GM12864 (cell line): ENCODE measurements at regions not wholly inside any gene's neighbourhood (a gene's known extent, or its start where the extent isn't known, plus 50 kb on each side); places are given as distances from the start of the nearest gene placed in this dataset.

Experiments
- DNase-seq: peaks from one replicate; pipeline ENCODE4 v3.0.0-alpha.2; 2011; ENCODE audit warnings: low read depth
- H3K4me3 ChIP-seq: 2 replicates; pipeline ENCODE4 v1.5.1; 2011; ENCODE audit warnings: mild to moderate bottlenecking, low read depth, low read length, control low read depth
- CTCF ChIP-seq: IDR thresholded peaks from 2 replicates; pipeline ENCODE4 v1.5.1; 2011; ENCODE audit warnings: low read depth, mild to moderate bottlenecking, moderate library complexity, low read length, control low read depth, inconsistent platforms; ENCODE audit errors: missing control alignments

DNA sequence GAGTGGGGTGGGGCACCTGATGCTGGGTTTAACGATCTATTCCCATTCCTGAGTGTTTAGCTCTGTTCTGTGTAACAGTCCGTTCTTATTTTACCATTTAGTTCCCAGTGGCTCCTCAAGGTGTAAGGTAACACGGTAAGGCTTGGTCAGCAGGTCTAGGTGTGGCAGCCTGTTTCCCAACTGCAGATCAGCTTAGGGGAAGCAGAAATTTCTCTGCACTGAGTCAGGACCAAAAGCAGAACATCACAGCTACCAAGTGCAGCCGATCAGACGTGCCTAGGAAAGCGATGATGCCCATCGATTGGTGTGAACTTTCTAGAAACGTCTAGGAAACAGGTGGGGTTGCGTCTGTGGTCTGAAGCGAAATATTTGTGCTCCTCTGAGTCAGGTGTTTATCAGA is 240.1 kb downstream of the STIM2 start:
- H3K4me3 ChIP-seq = no peak overlapping the region
- no peak for TF ChIP-seq CTCF
- DNase-seq = no peak

DNA sequence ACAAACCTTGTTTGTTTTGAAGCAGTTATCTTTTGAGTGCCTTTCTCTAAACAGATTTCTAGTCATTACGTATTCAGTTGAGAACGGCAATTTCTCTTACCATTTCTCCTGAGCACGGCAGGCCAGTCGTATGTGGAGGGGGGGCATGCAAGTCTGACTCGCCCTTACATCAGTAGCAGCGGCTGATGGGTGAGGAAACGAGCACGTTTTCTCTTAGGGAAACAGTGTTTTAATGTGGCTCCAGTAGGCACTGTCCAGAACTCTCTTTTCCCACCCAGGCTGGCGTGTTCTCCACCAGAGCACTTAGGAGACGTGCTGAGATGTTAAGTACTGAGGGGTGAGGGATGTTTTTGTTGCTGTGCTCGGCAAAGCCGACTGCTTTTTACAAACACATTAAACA is 240.5 kb downstream of the STIM2 start:
- no peak for TF ChIP-seq CTCF
- no peak for DNase-seq
- no peak overlapping the region for H3K4me3 ChIP-seq

- no peak overlapping the region for H3K4me3 ChIP-seq
- DNase-seq = no peak
- TF ChIP-seq CTCF = no peak
Observed at GRCh38 chr4:27101561-27101960, 240.9 kb downstream of the STIM2 start.

GRCh38 chr4:27111627-27112026 is 251.0 kb downstream of the STIM2 start:
- DNase-seq = no peak
- H3K4me3 ChIP-seq = no peak overlapping the region
- TF ChIP-seq CTCF = no peak

DNA sequence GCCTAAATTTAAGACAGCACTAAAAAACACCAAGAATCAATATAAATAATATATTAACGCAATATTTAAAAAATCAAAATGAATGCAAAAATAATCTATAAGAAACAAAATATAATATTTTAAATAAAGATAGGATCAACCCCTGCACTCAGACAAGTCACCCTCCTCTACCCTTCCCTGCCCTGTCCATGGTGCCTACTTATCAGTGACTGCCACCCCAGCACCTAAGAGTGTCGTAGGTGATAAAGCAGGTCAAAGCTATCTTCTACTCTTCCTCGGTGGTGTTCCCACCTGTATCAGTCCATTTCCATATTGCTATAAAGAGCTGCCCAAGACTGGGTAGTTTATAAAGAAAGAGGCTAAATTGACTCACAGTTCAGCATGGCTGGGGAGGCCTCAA is 251.9 kb downstream of the STIM2 start:
- no peak for TF ChIP-seq CTCF
- H3K4me3 ChIP-seq = no peak overlapping the region
- DNase-seq = no peak

GRCh38 chr4:27115221-27115620 is 254.6 kb downstream of the STIM2 start:
- TF ChIP-seq CTCF = no peak
- no peak overlapping the region for H3K4me3 ChIP-seq
- no peak for DNase-seq

- DNase-seq = no peak
- no peak for TF ChIP-seq CTCF
Observed at GRCh38 chr4:27117453-27117852, 256.8 kb downstream of the STIM2 start.

More at GRCh38 chr4:27117453-27117852, 256.8 kb downstream of the STIM2 start:
- no peak overlapping the region for H3K4me3 ChIP-seq
